ENCODE measurements at regions not wholly inside any gene's neighbourhood (a gene's known extent, or its start where the extent isn't known, plus 50 kb on each side); places are given as distances from the start of the nearest gene placed in this dataset.

- TF ChIP-seq CTCF (IDR thresholded peaks at IDR 0.05) = no peak
- TF ChIP-seq POLR2A (IDR thresholded peaks at IDR 0.05) = no peak
Observed at GRCh38 chr4:24675721-24676389, 91.5 kb upstream of the DHX15 start.

Measured in Peyer's patch (tissue), 4 donors.